ENCODE measurements at regions not wholly inside any gene's neighbourhood (a gene's known extent, or its start where the extent isn't known, plus 50 kb on each side); places are given as distances from the start of the nearest gene placed in this dataset.

DNA sequence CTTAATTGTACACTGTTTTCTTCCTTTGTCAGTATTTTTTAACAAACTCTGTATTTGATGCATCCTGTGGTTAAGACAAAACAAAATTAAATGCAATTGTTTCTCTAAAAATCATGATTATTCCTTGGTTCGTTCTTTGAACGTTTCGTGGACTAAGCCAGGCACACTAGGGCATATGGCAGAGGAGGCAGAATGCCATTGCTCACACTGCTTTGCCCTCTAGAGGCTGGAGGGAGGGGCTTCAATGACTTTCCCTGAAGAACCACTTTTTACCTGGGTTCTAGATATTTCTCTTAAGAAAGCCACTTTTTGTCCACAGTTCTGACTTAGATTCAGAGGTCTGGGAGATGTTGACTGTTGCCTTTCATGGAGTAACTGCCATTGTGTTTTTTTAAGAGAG lies 236.2 kb upstream of the ADAMTSL1 start:
- no peaks in the 10 kb centered on the region for H3K4me1 Mint-ChIP-seq
- H3K27ac Mint-ChIP-seq, result no peak overlapping the region

DNA sequence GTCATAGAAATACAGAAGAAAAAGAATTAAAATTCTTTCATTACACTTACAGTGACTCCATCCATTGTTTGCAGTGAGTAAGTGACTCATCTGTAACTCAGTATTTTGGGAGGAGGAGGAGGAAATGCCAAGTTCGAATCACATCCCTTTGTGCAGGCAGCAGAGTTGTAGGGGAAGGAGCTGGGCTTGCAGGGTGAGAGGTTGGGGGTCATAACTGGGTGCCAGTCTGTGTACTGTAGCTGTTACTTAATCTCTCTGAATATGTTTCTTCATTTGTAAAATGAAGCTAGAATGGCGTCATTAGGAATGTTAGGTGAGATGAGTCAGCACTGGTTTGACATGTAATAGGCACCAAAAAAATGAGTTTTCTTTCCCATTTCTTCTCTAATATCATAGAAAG lies 235.7 kb upstream of the ADAMTSL1 start:
- peaks cover 15% of the 10 kb centered on the region for H3K27me3 Mint-ChIP-seq (ENCODE audit: low read depth)
- H3K4me3 Mint-ChIP-seq, result no peak overlapping the region
- DNase-seq (ENCODE audit: low spot score in 2 of 2, unreplicated experiment in 2 of 2), result no peak
- peaks cover 10% of the 10 kb centered on the region for H3K9me3 Mint-ChIP-seq
- TF ChIP-seq, protein P1, sequence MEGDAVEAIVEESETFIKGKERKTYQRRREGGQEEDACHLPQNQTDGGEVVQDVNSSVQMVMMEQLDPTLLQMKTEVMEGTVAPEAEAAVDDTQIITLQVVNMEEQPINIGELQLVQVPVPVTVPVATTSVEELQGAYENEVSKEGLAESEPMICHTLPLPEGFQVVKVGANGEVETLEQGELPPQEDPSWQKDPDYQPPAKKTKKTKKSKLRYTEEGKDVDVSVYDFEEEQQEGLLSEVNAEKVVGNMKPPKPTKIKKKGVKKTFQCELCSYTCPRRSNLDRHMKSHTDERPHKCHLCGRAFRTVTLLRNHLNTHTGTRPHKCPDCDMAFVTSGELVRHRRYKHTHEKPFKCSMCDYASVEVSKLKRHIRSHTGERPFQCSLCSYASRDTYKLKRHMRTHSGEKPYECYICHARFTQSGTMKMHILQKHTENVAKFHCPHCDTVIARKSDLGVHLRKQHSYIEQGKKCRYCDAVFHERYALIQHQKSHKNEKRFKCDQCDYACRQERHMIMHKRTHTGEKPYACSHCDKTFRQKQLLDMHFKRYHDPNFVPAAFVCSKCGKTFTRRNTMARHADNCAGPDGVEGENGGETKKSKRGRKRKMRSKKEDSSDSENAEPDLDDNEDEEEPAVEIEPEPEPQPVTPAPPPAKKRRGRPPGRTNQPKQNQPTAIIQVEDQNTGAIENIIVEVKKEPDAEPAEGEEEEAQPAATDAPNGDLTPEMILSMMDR (IDR thresholded peaks at IDR 0.05; ENCODE audit: unreplicated experiment), result no peak
- H3K27ac Mint-ChIP-seq, result no peak overlapping the region
- peaks cover 1% of the 10 kb centered on the region for H3K36me3 Mint-ChIP-seq
- H3K4me1 Mint-ChIP-seq, result no peaks in the 10 kb centered on the region

More for the DNA sequence above, 236.2 kb upstream of the ADAMTSL1 start:
- H3K27me3 Mint-ChIP-seq (ENCODE audit: low read depth), result peaks cover 15% of the 10 kb centered on the region
- H3K36me3 Mint-ChIP-seq, result no peaks in the 10 kb centered on the region
- H3K4me3 Mint-ChIP-seq, result no peak overlapping the region
- TF ChIP-seq, protein P1 (IDR thresholded peaks at IDR 0.05; ENCODE audit: unreplicated experiment), result no peak
- DNase-seq (ENCODE audit: low spot score in 2 of 2, unreplicated experiment in 2 of 2), result no peak
- peaks cover 8% of the 10 kb centered on the region for H3K9me3 Mint-ChIP-seq

DNA sequence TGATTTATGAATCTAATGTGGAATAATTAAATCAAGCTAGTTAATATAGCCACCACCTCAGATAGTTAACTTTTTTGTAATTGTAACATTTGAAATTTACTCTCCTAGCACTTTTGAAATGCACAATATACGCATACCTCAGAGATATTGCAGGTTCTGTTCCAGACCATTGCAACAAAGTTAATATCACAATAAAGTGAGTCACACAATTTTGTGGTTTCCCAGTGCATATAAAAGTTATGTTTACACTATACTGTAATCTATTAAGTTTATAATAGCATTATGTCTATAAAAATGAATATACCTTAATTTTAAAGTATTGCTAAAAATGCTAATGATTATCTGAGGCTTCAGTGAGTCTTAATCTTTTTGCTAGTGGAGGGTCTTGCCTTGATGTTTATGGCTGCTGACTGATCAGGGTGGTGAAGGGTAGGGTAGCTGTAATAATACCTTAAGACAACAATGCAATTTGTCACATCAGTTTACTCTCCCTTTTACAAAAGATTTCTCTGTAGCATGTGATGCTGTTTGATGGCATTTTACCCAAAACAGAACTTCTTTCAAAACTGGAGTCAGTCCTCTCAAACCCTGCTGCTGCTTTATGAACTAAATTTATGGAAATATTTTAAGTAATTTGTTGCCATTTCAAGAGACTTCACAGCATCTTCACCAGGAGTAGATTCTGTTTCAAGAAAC lies 235.1 kb upstream of the ADAMTSL1 start:
- no peak for DNase-seq (ENCODE audit: low spot score in 2 of 2, unreplicated experiment in 2 of 2)
- Mint-ChIP-seq H3K4me1 (no peaks in the 10 kb centered on the region), H3K36me3 (peaks cover 5% of the 10 kb centered on the region), H3K27ac (no peak overlapping the region), H3K4me3 (no peak overlapping the region), H3K9me3 (peaks cover 16% of the 10 kb centered on the region), H3K27me3 (ENCODE audit: low read depth) (peaks cover 11% of the 10 kb centered on the region)
- TF ChIP-seq, protein P1 (IDR thresholded peaks at IDR 0.05; ENCODE audit: unreplicated experiment), result no peak

DNA sequence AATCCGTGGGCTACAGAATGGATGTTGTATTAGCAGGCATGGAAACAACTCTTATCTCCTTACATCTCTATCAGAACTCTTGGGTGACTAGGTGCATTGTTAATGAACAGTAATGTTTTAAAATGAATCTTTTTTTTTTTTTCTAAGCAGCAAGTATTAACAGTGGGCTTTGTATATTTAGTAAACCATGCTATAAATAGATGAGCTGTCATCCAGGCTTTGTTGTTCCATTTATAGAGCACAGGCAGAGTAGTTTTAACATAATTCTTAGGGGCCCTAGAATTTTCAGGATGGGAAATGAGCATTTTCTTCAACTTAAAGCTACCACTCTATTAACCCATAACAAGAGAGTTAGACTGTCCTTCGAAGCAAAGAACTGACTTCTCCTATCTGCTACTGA lies 233.7 kb upstream of the ADAMTSL1 start:
- Mint-ChIP-seq H3K4me1 (no peaks in the 10 kb centered on the region), H3K4me3 (no peak overlapping the region), H3K27ac (no peak overlapping the region), H3K9me3 (peaks cover 16% of the 10 kb centered on the region), H3K27me3 (ENCODE audit: low read depth) (peaks cover 8% of the 10 kb centered on the region), H3K36me3 (peaks cover 5% of the 10 kb centered on the region)
- DNase-seq (ENCODE audit: low spot score in 2 of 2, unreplicated experiment in 2 of 2), result no peak
- TF ChIP-seq, protein P1 (IDR thresholded peaks at IDR 0.05; ENCODE audit: unreplicated experiment), result no peak

DNA sequence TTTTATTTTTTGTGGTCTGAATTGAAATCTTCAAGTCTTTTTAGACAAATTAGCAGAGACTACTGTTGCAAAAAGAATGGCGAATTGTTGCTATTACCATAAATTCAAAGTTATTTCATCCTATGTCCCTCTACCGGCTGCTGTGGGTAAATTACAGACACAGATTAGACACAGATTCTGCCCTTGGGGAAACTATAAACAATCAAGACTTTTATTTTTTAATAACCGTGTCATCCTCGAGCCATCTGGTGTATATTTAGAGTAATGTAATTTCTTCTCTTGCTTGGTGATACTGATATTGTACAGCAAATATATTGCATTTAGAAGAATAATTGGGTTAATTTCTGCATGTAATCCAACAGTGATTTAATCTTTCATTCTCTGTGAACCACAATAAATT lies 228.0 kb upstream of the ADAMTSL1 start:
- no peak overlapping the region for H3K27ac Mint-ChIP-seq
- peaks cover 12% of the 10 kb centered on the region for H3K27me3 Mint-ChIP-seq (ENCODE audit: low read depth)
- TF ChIP-seq, protein P1 (IDR thresholded peaks at IDR 0.05; ENCODE audit: unreplicated experiment), result peak; percentile 47
- DNase-seq (ENCODE audit: low spot score in 2 of 2, unreplicated experiment in 2 of 2), result no peak
- H3K4me1 Mint-ChIP-seq, result no peaks in the 10 kb centered on the region
- peaks cover 5% of the 10 kb centered on the region for H3K36me3 Mint-ChIP-seq
- H3K4me3 Mint-ChIP-seq, result no peak overlapping the region
- peaks cover 16% of the 10 kb centered on the region for H3K9me3 Mint-ChIP-seq

Measured in mesothelial cell of epicardium (in vitro differentiated cells).